ENCODE measurements at regions not wholly inside any gene's neighbourhood (a gene's known extent, or its start where the extent isn't known, plus 50 kb on each side); places are given as distances from the start of the nearest gene placed in this dataset.
A peak's percentile ranks its signal among the peaks of the same experiment; 100 is the strongest.

GRCh38 chr12:94795520-94795919 is 145.2 kb upstream of the TMCC3 start:
- Histone ChIP-seq H3K9ac (ENCODE audit: low read depth, low read length) (no peak overlapping the region), H3K4me1 (ENCODE audit: insufficient read depth, low read length) (no peaks in the 10 kb centered on the region), H3K36me3 (ENCODE audit: insufficient read depth, low read length) (no peaks in the 10 kb centered on the region), H3K79me2 (ENCODE audit: insufficient read depth, low read length) (no peaks in the 10 kb centered on the region), H3K4me3 (ENCODE audit: low read depth in 1 of 2, low read length in 2 of 2) (no peak overlapping the region), H4K20me1 (ENCODE audit: insufficient read depth, low read length) (no peaks in the 10 kb centered on the region), H3K9me3 (ENCODE audit: insufficient read depth, low read length, severe bottlenecking) (no peaks in the 10 kb centered on the region), H2AFZ (ENCODE audit: low read depth, low read length) (no peak overlapping the region), H3K4me2 (ENCODE audit: insufficient read depth, low read length) (no peak overlapping the region), H3K27me3 (ENCODE audit: insufficient read depth, low read length, poor library complexity) (no peaks in the 10 kb centered on the region), H3K27ac (ENCODE audit: low read length) (no peak overlapping the region)
- DNase-seq (no peak), ATAC-seq (ENCODE audit: insufficient read depth, low read depth) (no peak)
- TF ChIP-seq CTCF (IDR thresholded peaks at IDR 0.05; ENCODE audit: borderline replicate concordance, extremely low read depth, low read length, poor library complexity, severe bottlenecking) = no peak
- no peak for TF ChIP-seq EZH2 (IDR thresholded peaks at IDR 0.05; ENCODE audit: borderline replicate concordance, low read depth, low read length, severe bottlenecking)

GRCh38 chr12:94795044-94795443 is 144.7 kb upstream of the TMCC3 start:
- H3K4me1 ChIP-seq (ENCODE audit: insufficient read depth, low read length) = no peaks in the 10 kb centered on the region
- H3K4me3 ChIP-seq (ENCODE audit: low read depth in 1 of 2, low read length in 2 of 2) = no peak overlapping the region
- no peak overlapping the region for H3K9ac ChIP-seq (ENCODE audit: low read depth, low read length)
- H3K27me3 ChIP-seq (ENCODE audit: insufficient read depth, low read length, poor library complexity) = no peaks in the 10 kb centered on the region
- H3K9me3 ChIP-seq (ENCODE audit: insufficient read depth, low read length, severe bottlenecking) = no peaks in the 10 kb centered on the region
- TF ChIP-seq EZH2 (IDR thresholded peaks at IDR 0.05; ENCODE audit: borderline replicate concordance, low read depth, low read length, severe bottlenecking) (no peak), CTCF (IDR thresholded peaks at IDR 0.05; ENCODE audit: borderline replicate concordance, extremely low read depth, low read length, poor library complexity, severe bottlenecking) (no peak)
- ATAC-seq (ENCODE audit: insufficient read depth, low read depth) = peak; percentile 99
- no peaks in the 10 kb centered on the region for H4K20me1 ChIP-seq (ENCODE audit: insufficient read depth, low read length)
- H2AFZ ChIP-seq (ENCODE audit: low read depth, low read length) = no peak overlapping the region
- H3K36me3 ChIP-seq (ENCODE audit: insufficient read depth, low read length) = no peaks in the 10 kb centered on the region
- H3K79me2 ChIP-seq (ENCODE audit: insufficient read depth, low read length) = no peaks in the 10 kb centered on the region
- no peak overlapping the region for H3K27ac ChIP-seq (ENCODE audit: low read length)
- DNase-seq = peak; percentile 68
- H3K4me2 ChIP-seq (ENCODE audit: insufficient read depth, low read length) = no peak overlapping the region

- Histone ChIP-seq H3K4me1 (ENCODE audit: insufficient read depth, low read length) (no peaks in the 10 kb centered on the region), H3K27me3 (ENCODE audit: insufficient read depth, low read length, poor library complexity) (no peaks in the 10 kb centered on the region), H3K36me3 (ENCODE audit: insufficient read depth, low read length) (no peaks in the 10 kb centered on the region), H3K79me2 (ENCODE audit: insufficient read depth, low read length) (no peaks in the 10 kb centered on the region), H2AFZ (ENCODE audit: low read depth, low read length) (no peak overlapping the region), H3K27ac (ENCODE audit: low read length) (no peak overlapping the region), H4K20me1 (ENCODE audit: insufficient read depth, low read length) (no peaks in the 10 kb centered on the region), H3K4me2 (ENCODE audit: insufficient read depth, low read length) (no peak overlapping the region), H3K9ac (ENCODE audit: low read depth, low read length) (no peak overlapping the region), H3K9me3 (ENCODE audit: insufficient read depth, low read length, severe bottlenecking) (no peaks in the 10 kb centered on the region), H3K4me3 (ENCODE audit: low read depth in 1 of 2, low read length in 2 of 2) (no peak overlapping the region)
- DNase-seq (no peak), ATAC-seq (ENCODE audit: insufficient read depth, low read depth) (no peak)
- no peak for TF ChIP-seq EZH2 (IDR thresholded peaks at IDR 0.05; ENCODE audit: borderline replicate concordance, low read depth, low read length, severe bottlenecking)
- TF ChIP-seq CTCF (IDR thresholded peaks at IDR 0.05; ENCODE audit: borderline replicate concordance, extremely low read depth, low read length, poor library complexity, severe bottlenecking) = no peak
These were observed 142.8 kb upstream of the TMCC3 start for GRCh38 chr12:94793191-94793595.

- ATAC-seq (ENCODE audit: insufficient read depth, low read depth) (no peak), DNase-seq (no peak)
- TF ChIP-seq CTCF (IDR thresholded peaks at IDR 0.05; ENCODE audit: borderline replicate concordance, extremely low read depth, low read length, poor library complexity, severe bottlenecking) (no peak), EZH2 (IDR thresholded peaks at IDR 0.05; ENCODE audit: borderline replicate concordance, low read depth, low read length, severe bottlenecking) (no peak)
- no peak overlapping the region for H3K9ac ChIP-seq (ENCODE audit: low read depth, low read length)
- H3K79me2 ChIP-seq (ENCODE audit: insufficient read depth, low read length) = no peaks in the 10 kb centered on the region
- no peaks in the 10 kb centered on the region for H4K20me1 ChIP-seq (ENCODE audit: insufficient read depth, low read length)
- H3K27me3 ChIP-seq (ENCODE audit: insufficient read depth, low read length, poor library complexity) = no peaks in the 10 kb centered on the region
- H3K4me1 ChIP-seq (ENCODE audit: insufficient read depth, low read length) = no peaks in the 10 kb centered on the region
- H3K36me3 ChIP-seq (ENCODE audit: insufficient read depth, low read length) = no peaks in the 10 kb centered on the region
- no peaks in the 10 kb centered on the region for H3K9me3 ChIP-seq (ENCODE audit: insufficient read depth, low read length, severe bottlenecking)
- H3K4me3 ChIP-seq (ENCODE audit: low read depth in 1 of 2, low read length in 2 of 2) = no peak overlapping the region
- no peak overlapping the region for H2AFZ ChIP-seq (ENCODE audit: low read depth, low read length)
- no peak overlapping the region for H3K4me2 ChIP-seq (ENCODE audit: insufficient read depth, low read length)
- no peak overlapping the region for H3K27ac ChIP-seq (ENCODE audit: low read length)
These were observed 142.3 kb upstream of the TMCC3 start for GRCh38 chr12:94792693-94793092.
